GM19351 (cell line): ENCODE measurements at regions not wholly inside any gene's neighbourhood (a gene's known extent, or its start where the extent isn't known, plus 50 kb on each side); places are given as distances from the start of the nearest gene placed in this dataset.

Experiments
- ATAC-seq: cut with Tn5 transposase; IDR thresholded peaks from one replicate; pipeline ENCODE4 v1.9.1; 2021; ENCODE audit warnings: mild to moderate bottlenecking, moderate library complexity; ENCODE audit not compliant: unreplicated experiment

DNA sequence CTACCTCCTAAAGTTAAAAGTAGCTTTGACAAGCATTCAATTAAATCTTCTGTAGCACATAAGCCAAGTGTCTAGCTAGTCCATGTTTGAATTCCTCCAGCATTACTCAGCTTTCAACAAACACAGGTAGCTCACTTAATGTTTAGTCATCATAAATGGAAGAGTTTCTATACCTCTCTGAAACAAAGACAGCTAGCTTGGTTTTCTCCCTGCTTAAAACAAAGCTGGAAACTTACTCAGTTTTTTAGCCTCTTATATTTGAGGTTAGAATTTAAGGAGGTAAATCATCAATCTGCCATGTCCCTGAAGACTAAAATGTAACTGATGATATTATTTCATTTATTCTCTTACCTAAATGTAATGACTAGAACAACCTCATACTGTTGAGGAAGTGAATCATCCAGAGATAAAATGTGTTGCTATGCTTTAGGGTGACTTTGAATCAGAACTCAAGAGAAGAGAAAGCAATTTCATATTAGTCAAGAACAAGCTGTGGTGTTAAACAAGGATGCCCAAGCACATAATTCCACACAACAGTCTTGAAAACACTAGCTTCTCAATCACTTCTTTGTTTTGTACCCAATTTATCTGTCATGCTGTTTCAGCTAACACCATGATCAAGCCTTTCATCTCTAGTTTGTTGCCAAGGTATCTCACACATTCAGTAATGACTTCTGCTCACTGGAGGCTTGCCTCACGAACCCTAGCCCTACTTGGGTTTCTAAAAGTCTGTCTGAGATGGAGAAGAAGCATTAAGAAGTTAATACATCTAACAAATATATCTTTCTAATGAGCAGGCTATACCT, 251.9 kb downstream of the EPM2A start:
- no peak for ATAC-seq

DNA sequence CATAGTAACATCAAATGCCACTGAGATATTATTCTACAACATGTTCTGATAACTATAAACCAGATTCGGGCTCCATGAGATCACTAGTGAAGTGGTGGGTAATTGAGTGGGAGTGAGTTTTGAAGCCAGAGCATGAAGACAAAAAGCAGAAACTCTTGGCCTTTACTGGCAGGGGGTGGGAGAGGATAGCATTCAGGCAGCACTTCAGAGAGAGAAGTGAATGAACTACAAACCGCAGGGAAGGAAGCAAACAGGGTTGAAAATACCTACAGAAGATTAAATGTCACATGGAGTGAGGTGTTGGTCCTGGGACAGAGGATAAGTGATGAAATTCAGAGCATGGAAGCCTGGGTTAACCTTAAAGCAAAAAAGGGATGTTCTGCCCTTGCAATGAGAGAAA, 250.0 kb downstream of the EPM2A start:
- no peak for ATAC-seq

DNA sequence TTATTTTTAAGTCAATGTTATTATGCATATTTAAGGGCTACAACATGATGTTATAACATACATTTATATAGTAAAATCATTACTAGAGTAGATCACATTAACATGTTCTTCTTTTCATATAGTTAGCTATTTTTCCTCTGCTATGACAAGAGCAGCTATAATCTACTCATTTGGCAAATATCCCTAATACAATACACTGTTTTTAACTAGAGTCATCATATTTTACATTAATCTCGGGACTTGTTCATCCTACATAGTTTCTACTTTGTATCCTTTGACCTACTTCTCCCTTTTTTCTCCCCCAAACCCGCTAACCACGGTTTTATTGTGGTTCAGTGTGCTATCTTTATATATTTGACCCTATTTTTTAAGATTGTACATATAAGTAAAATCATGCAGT, 249.0 kb downstream of the EPM2A start:
- ATAC-seq: no peak

DNA sequence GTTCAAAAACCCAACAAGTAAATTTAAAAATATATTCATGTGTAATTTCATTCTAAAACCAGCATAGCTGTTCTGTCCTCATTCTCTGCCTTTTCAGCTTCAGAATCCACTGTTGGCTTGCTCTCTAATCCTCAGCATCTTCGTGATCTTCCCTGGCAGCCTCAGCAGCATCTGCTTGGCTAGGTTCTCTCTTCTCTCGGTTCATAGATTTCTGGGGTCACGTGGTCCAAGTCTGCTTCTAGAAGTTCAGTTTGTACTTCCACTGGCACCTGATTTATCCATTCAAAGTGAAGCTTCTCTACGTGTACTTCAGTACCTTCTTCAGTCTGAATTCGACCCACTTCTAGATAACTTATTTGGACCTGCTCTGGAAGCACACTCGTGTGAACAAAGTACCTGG, 245.7 kb downstream of the EPM2A start:
- no peak for ATAC-seq

DNA sequence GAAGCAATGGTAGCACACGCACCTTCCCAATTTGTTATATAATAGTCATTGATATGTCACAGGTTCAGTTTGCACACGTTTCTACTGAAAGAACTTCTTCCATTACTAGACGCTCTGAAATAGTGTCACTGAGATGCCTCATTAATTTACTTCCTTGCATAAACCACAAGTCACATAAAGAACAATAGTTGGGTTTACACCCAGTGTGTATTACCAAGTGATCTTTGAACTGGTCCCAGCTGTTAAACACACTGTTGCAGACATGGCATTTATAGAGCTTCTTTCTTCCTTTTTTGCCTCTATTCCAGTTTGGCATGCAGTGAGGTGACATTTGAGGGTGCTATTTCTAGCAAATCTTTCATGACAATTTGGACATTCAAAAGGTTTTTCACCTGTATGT, 245.3 kb downstream of the EPM2A start:
- no peak for ATAC-seq

DNA sequence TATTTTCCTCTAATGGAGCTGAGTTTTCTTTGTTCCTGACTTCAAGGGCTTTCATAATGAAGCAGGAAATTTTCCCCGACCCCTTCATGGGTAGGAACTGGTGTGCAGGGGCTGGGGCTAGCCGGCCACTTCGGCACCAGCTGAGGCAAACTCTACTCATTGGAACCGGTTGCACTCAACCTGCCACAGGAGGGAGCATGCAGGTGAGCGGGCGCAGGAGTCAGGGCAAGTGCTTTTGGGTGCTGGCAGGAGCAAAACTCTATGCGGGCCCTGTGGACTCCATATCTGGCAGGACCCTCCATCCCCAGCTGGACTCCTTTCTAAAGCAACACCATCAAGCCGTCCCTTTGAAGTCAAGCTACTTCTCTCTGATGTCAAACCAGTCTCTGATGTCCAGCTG, 244.2 kb downstream of the EPM2A start:
- no peak for ATAC-seq

DNA sequence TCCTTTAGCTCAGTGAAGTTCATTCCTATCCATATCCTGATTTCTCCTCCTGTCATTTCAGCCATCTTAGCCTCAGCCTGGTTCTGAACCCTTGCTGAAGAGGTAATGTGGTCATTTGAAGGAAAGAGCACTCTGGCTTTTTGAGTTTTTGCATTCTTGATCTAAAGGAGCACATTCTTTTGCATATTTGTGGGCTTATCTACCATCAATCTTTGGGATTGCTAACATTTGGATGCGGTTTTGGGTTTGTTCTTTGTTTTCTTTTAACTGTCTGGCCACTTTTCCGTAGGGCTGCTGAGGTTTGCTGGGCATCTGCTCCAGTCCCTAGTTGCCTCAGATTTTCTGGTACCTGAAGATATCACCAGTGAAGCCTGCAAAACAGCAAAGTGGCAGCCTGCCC, 238.3 kb downstream of the EPM2A start:
- no peak for ATAC-seq

DNA sequence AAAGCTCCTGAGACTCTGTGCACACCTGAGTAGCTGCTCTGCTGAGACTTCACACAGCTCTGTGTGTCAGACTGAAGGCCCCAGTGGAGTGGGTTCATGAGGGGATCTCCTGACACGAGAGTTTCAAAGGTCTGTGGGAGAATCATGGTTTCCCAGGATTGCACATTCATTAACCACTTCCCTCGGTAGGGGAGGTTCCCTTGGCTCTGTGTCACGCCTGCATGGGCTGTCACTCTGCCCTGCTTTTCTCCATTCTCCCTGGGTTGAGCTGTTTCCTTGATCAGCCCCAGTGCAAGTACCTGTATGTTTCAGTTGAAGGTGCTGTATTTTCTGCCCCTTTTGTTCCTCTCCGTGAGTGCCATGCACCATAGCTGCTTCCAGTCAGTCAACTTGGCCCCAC, 236.9 kb downstream of the EPM2A start:
- peak; percentile 75 for ATAC-seq

DNA sequence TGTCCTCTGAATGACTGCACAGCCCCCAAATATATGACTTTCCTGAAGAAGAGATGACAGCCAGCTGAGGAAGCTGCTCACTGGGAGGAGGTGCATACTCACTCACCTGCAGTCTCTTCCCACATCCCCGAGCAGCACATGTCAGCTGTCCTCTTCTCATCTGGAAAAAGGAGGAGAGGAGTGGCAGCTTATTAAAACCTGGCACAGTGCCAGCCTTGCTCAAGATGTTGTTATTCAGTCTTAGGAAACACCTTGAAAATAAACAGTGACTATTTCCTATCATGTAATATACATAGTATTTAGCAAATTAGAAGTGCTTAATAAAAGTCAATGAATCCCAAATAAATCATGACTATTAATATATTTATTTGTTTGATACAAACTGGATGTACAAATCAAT, 232.9 kb downstream of the EPM2A start:
- ATAC-seq: no peak

DNA sequence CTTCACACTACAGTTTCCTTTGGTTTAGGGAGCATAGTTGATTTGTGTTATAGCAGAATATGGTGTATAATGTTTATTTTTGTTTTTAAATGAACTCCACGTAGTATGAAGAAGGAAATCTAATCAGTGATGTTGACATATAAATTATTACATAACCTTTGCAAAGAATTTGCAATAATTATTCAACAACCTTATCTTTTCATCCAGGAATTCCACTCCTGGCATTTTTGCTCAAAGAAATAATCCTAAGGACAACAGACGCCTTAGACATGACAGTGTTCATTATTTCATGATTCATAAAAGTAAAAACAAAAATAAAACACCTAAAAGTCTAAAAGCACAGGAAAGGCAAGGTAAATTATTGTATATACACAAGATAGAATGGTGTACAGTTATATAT, 229.2 kb downstream of the EPM2A start:
- ATAC-seq: no peak

DNA sequence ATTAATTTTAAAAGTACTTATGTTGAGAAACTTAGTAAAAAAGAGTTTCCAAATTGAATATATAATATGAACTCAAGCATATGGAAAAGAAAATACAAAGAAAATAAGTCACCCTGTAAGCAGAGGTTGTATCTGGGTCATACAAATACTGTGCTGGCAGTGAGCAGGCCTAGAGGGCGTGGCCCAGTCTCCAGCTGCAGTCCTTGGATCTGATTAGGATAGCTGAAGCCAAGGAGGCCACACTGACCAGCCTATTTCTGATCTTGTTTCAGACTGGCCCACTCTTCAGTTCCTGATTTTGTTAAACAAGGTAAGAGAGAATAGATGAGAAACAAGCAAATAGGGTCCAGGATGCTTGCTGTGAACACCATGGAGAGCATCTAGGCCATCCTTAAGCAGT, 228.8 kb downstream of the EPM2A start:
- ATAC-seq: no peak

DNA sequence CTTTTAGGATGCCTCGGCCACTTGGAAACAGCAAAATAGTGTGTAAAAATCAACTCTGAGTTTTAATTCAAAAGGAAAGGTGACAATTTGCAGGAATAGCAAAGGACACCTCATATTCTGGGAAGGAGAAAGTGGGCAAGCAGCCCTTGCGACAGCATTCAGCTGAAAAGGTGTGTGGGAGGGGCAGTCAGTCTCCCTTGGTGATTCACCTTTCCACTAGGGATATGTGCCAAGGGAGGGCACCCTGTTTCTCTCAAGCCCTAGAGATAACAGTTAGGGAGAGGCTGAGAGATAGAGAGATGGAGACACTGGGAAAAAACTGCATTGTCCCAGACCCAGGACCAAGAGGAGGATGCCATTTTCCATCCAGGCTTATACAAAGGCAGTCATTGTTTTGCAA, 228.1 kb downstream of the EPM2A start:
- no peak for ATAC-seq

DNA sequence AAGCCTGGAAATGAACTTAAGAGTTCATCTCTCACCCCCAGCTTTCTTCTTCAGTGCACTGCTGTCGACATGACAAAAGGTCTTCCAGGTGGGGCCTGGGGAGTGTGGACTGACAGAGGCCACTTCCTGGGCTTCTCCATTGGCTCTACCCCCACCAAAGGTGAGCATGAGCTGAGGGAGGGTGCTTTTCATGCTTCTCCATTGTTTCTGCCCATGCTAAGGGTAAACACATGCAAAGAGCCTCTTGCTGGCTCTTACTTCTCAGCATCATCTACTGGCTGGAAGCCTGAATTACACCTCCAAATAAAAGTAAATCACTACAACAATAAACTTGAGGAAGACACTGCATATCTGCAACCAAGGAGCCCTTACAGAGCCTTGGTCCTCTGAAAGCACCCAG, 227.2 kb downstream of the EPM2A start:
- peak; percentile 82 for ATAC-seq

DNA sequence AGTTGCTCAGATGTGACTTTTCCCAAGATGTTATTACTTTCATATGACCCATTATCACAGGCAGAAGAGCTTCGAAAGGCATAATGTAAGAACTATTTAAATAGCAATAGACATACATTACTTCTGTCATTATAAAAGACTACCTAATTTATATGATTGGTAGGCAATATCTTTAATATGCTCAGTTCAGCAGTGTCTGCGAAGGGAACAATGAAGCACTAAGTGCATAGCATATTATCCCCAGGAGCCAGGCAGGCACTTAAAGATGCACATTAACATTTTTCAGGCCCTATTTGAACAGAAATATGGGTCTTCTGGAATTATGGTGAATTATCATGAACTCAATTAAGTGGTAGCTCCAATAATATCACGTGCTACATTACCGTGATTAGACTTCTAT, 217.8 kb downstream of the EPM2A start:
- no peak for ATAC-seq

DNA sequence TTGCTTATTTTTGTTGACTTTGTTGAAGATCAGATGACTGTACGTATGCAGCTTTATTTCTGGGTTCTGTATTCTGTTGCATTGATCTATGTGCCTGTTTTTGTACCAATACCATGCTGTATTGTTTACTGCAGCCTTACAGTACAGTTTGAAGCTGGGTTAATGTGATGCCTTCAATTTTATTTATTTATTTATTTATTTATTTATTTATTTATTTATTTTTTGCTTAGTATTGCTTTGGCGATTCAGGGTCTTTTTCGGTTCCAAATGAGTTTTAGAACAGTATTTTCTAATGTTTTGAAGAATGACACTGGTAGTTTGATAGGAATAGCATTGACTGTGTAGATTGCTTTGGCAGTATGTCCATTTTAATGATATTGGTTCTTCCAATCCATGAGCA, 210.3 kb downstream of the EPM2A start:
- ATAC-seq: no peak

DNA sequence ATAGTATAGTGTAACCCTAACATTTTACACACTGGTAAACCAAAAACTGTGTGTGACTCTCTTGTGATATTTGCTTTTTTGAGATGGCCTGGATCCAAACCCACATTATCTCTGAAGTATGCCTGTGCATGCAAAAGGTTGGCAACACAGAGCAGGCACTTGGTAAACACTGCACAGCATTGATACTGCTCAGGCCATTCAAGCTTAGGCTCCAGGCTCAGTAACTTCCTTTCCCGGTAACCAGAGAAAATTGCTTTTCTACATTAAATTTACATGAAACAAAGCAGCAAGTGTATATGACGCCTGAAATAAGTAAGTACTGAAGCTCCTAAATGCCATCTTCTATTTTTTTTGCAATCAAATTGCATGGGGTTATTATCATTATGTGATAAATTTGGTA, 205.7 kb downstream of the EPM2A start:
- no peak for ATAC-seq

DNA sequence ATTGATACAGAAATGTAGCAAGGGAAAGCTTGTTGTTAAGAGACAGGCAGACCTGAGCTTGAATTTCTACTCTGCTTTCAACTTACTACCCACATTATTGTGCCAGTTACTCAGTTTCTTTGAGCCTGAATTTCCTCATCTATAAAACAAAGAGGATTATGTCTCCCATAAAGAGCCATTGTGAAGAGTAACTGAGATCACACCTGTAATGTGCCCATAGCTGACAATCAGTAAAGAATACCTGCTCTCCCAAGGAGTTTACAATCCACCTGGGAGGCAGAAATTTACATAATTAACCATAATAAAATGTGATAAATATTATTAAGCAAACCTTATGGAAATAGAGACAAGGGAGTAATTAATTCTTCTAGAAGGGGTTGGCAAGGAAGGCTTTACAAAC, 204.9 kb downstream of the EPM2A start:
- ATAC-seq: no peak

DNA sequence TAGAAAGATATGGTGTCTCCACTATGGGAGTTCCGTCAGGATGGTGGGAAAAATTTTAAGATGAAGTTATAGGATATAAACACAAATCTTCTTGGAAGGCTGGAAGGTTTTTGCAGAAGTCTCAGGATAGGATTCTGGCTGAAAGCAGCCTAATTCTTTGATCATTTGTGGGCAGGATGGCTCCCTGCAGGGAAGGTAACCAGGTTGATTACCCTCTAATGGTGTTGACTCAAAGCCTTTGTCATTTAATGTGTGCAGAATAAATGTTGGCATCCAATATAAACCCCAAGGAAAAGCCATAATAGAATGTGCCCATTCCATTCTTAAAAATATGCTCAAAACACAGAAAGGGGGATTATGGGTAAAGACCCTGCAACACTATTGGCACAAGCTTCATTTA, 204.3 kb downstream of the EPM2A start:
- ATAC-seq: no peak

DNA sequence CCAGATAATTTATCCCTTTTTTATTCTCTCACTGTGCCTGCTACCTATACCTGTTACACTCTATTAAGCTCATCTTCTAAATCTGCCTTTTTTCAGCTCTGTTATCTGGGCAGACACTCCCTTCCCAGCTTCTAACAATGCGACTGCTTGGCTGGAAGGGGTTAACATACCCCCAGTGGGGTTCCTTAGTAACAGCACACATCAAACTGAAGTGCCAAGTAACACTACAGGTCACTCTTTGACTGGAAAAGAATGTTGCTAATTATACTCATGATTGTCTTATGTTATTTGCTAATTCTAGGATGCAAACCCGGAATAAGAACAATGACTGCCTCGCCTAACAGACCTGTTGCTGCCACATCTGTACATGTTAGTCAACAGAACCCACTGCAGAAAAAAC, 203.5 kb downstream of the EPM2A start:
- no peak for ATAC-seq

DNA sequence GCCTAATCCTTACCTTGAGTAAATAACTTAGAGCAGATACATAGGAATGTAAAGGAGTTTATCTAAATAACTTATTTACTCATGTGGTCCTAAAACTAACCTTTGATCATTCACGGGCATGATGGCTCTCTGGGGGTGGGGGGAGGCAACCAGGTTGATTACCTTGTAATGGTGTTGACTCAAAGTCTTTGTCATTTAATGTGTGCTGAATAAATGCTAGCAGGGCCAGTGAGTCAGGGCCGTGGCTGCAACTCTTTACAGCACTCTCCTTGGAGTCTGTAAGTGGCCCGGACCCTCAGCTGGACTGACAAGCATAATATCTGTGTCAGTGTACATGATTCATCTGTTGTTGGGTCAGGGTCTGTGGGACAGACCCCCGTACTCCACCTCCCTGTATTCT, 203.0 kb downstream of the EPM2A start:
- no peak for ATAC-seq

DNA sequence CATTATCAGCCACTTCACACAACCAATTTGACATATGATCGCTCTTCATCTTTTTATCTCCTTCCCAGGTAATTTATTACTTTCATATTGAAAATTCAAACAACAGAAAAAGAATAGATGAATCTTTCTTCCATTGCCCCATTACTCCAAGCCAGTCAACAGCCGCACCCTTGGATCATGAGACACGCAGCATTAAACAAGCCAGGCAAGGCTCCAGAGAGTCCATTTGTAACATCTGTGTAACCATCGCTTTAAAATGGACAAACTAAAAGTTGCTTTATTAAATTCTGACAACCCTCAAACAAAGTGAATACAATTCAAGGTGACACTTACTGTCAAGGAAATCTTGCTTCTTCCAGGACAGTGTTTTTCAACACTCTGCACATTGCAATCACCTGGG, 200.3 kb downstream of the EPM2A start:
- ATAC-seq: no peak

DNA sequence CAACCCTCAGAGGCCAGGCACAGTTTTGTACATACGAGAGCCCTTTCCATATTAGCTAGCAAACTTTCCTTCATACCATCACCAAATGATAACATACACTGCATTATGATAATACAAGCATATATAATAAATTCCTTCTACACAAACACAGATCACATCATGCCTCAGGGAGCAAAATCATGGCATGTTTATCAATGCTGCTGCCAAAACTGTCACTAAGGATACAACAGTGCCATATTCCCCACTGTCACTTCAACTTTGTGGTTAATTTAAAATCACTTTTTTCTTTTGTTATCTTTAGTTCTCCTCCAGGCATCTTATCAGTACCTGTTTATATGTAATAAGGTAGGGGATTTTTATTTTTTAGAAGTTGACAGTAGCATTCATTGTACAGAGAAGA, 196.3 kb downstream of the EPM2A start:
- no peak for ATAC-seq

DNA sequence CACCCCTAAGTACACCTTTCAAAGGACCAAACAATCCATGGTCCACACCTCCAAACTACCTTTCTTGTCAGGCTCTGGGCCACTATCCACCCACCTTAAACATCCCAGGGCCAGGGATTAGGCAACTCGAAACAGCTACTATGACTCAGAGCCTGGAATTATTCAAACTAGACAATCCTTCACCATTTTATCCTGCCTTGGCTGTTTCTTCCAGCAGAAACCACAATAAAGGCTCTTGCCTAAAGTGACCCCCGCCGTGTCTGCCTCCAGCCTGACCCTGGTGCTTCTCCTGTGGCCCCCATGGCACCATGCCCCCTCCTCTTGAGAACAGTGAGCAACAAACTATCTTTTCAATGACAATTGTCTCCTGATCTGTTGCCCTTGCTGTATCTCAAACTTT, 195.5 kb downstream of the EPM2A start:
- ATAC-seq: no peak
